Thyroid gland (tissue), 4 donors: ENCODE measurements at regions not wholly inside any gene's neighbourhood (a gene's known extent, or its start where the extent isn't known, plus 50 kb on each side); places are given as distances from the start of the nearest gene placed in this dataset.
"Not testable (repeated sequence)": the region's sequence is repeated elsewhere in the genome, so short reads cannot be mapped to it uniquely, and the experiment has no call there.

ENCODE experiments used
- DNase-seq, 2 donors: peaks; one replicate each; pipeline ENCODE4 v3.0.0-alpha.2; 2019
- H3K27ac ChIP-seq, 3 donors: fragments of 200-600 bp; sonication (generic); 1 replicate in 2 of 3; 2 replicates in 1 of 3; pipeline ENCODE4 v1.5.1; 2016 to 2019; ENCODE audit warnings: mild to moderate bottlenecking in 1 of 3, moderate library complexity in 1 of 3
- H3K27me3 ChIP-seq: fragments of 200-600 bp; sonication (generic); one replicate; pipeline ENCODE4 v1.5.1; 2019
- H3K36me3 ChIP-seq, 2 donors: fragments of 200-600 bp; sonication (generic); one replicate each; pipeline ENCODE4 v1.5.1; 2016 to 2019
- H3K4me1 ChIP-seq, 2 donors: fragments of 200-600 bp; sonication (generic); one replicate each; pipeline ENCODE4 v1.5.1; 2017 to 2019
- H3K4me3 ChIP-seq, 3 donors: fragments of 200-600 bp; sonication (generic); replicated peaks in 1 of 3; 1 replicate in 2 of 3; 2 replicates in 1 of 3; pipeline ENCODE4 v1.5.1; 2016; ENCODE audit warnings: mild to moderate bottlenecking in 1 of 3
- H3K9me3 ChIP-seq: fragments of 200-600 bp; sonication (generic); one replicate; pipeline ENCODE4 v1.5.1; 2017
- CTCF ChIP-seq, 6 experiments: fragments of 200-600 bp in 3 of 6; fragments of 450-650 bp in 3 of 6; sonication (generic) in 3 of 6; IDR thresholded peaks; one replicate each; pipeline ENCODE4 v1.5.1; 2016 to 2019; ENCODE audit warnings: antibody characterized with exemption in 6 of 6, mild to moderate bottlenecking in 2 of 6, inconsistent platforms in 1 of 6, moderate library complexity in 1 of 6
- POLR2A ChIP-seq, 2 donors: fragments of 450-650 bp; IDR thresholded peaks; one replicate each; pipeline ENCODE4 v1.6.1; 2017; ENCODE audit warnings: antibody characterized with exemption in 2 of 2, mild to moderate bottlenecking in 2 of 2, moderate library complexity in 1 of 2
- WGBS, 2 donors: methylation state at CpG; one replicate each; pipeline ENCODE4 v1.1.5; 2017; 5-methylcytosine and 5-hydroxymethylcytosine counted together
- intact Hi-C: fragments of 100-400 bp; cut with DNase I; formaldehyde crosslinking; loops from one replicate; pipeline ENCODE4 v1.15.1; 2023

GRCh38 chr17:22145605-22146178 lies 453.4 kb downstream of the KCNJ18 start:
- H3K36me3 ChIP-seq, result no peaks in the 10 kb centered on the region
- no peak overlapping the region for H3K27ac ChIP-seq
- no peaks in the 10 kb centered on the region for H3K4me1 ChIP-seq
- DNase-seq, result no peak
- no peak overlapping the region for H3K4me3 ChIP-seq
- 71 to 73% methylated on average over 13 of the region's 13 CpGs for WGBS, 2 donors
- intact Hi-C loops, result no loop called here
- H3K9me3 ChIP-seq, result no peaks in the 10 kb centered on the region
- TF ChIP-seq POLR2A (IDR thresholded peaks at IDR 0.05) (no peak), CTCF (IDR thresholded peaks at IDR 0.05) (no peak)
- no peaks in the 10 kb centered on the region for H3K27me3 ChIP-seq

GRCh38 chr17:22158364-22158763 lies 466.0 kb downstream of the KCNJ18 start:
- WGBS, 2 donors, result 53 to 56% methylated on average over 1 of the region's 1 CpG
- no peaks in the 10 kb centered on the region for H3K9me3 ChIP-seq
- H3K27me3 ChIP-seq, result no peaks in the 10 kb centered on the region
- H3K27ac ChIP-seq, result no peak overlapping the region
- intact Hi-C loops, result no loop called here
- no peaks in the 10 kb centered on the region for H3K36me3 ChIP-seq
- no peak for DNase-seq
- H3K4me1 ChIP-seq, result no peaks in the 10 kb centered on the region
- no peak overlapping the region for H3K4me3 ChIP-seq
- TF ChIP-seq POLR2A (IDR thresholded peaks at IDR 0.05) (no peak), CTCF (IDR thresholded peaks at IDR 0.05) (no peak)

- no peaks in the 10 kb centered on the region for H3K36me3 ChIP-seq
- no peaks in the 10 kb centered on the region for H3K9me3 ChIP-seq
- intact Hi-C loops, result no loop called here
- H3K4me1 ChIP-seq, result no peaks in the 10 kb centered on the region
- no peaks in the 10 kb centered on the region for H3K27me3 ChIP-seq
- DNase-seq, result no peak
- WGBS, 2 donors, result 80 to 84% methylated on average over 7 of the region's 7 CpGs
- H3K4me3 ChIP-seq, result no peak overlapping the region
- no peak for TF ChIP-seq POLR2A (IDR thresholded peaks at IDR 0.05)
- TF ChIP-seq CTCF (IDR thresholded peaks at IDR 0.05), result no peak
- H3K27ac ChIP-seq, result no peak overlapping the region
Observed at GRCh38 chr17:22161376-22161775, 469.1 kb downstream of the KCNJ18 start.

GRCh38 chr17:22171631-22172030 lies 479.3 kb downstream of the KCNJ18 start:
- Histone ChIP-seq H3K4me1 (no peaks in the 10 kb centered on the region), H3K4me3 (no peak overlapping the region), H3K27ac (no peak overlapping the region), H3K27me3 (no peaks in the 10 kb centered on the region), H3K9me3 (no peaks in the 10 kb centered on the region), H3K36me3 (no peaks in the 10 kb centered on the region)
- WGBS, 2 donors, result 38 to 40% methylated on average over 7 of the region's 7 CpGs
- DNase-seq, result no peak
- TF ChIP-seq CTCF (IDR thresholded peaks at IDR 0.05), result no peak
- no peak for TF ChIP-seq POLR2A (IDR thresholded peaks at IDR 0.05)
- intact Hi-C loops, result no loop called here

- no peaks in the 10 kb centered on the region for H3K9me3 ChIP-seq
- H3K36me3 ChIP-seq, result no peaks in the 10 kb centered on the region
- TF ChIP-seq POLR2A (IDR thresholded peaks at IDR 0.05) (no peak), CTCF (IDR thresholded peaks at IDR 0.05) (no peak)
- no peak overlapping the region for H3K27ac ChIP-seq
- H3K4me1 ChIP-seq, result no peaks in the 10 kb centered on the region
- intact Hi-C loops, result no loop called here
- no peak overlapping the region for H3K4me3 ChIP-seq
- no peak for DNase-seq
- no peaks in the 10 kb centered on the region for H3K27me3 ChIP-seq
- 65 to 71% methylated on average over 2 of the region's 2 CpGs for WGBS, 2 donors
Observed at GRCh38 chr17:22193113-22193512, 500.8 kb downstream of the KCNJ18 start.

GRCh38 chr17:22200187-22200586 lies 507.9 kb downstream of the KCNJ18 start:
- H3K27me3 ChIP-seq, intact Hi-C loops, H3K27ac ChIP-seq, H3K9me3 ChIP-seq, DNase-seq, H3K36me3 ChIP-seq, H3K4me1 ChIP-seq, H3K4me3 ChIP-seq: not testable (repeated sequence)
- WGBS, 2 donors, result 75 to 91% methylated on average over 2 of the region's 2 CpGs
